CD14-positive monocyte (primary cell): ENCODE measurements at regions not wholly inside any gene's neighbourhood (a gene's known extent, or its start where the extent isn't known, plus 50 kb on each side); places are given as distances from the start of the nearest gene placed in this dataset.

ENCODE experiments used
- DNase-seq, 3 donors: peaks; one replicate each; pipeline ENCODE4 v3.0.0-alpha.2; 2011 to 2022
- H2AFZ ChIP-seq: 2 replicates; pipeline ENCODE4 v1.6.0; 2012; ENCODE audit warnings: mild to moderate bottlenecking, low read depth, low read length, inconsistent platforms; ENCODE audit not compliant: insufficient read depth, poor library complexity, severe bottlenecking
- H3K27ac ChIP-seq, 2 donors: 1 replicate in 1 of 2; 2 replicates in 1 of 2; pipeline ENCODE4 v1.5.1; 2012 to 2013; ENCODE audit warnings: low read length in 2 of 2, control low read depth in 1 of 2, inconsistent platforms in 1 of 2, low read depth in 1 of 2, mild to moderate bottlenecking in 1 of 2
- H3K27me3 ChIP-seq, 2 donors: one replicate each; pipeline versions ENCODE4 v1.6.0 to v1.6.1; 2011 to 2013; ENCODE audit warnings: low read length in 2 of 2; ENCODE audit not compliant: control insufficient read depth in 2 of 2, insufficient read depth in 2 of 2
- H3K36me3 ChIP-seq, 2 donors: replicated peaks in 1 of 2; 1 replicate in 1 of 2; 2 replicates in 1 of 2; pipeline versions ENCODE4 v1.5.1 to v1.6.1; 2012 to 2013; ENCODE audit warnings: low read length in 2 of 2, control low read depth in 1 of 2, inconsistent platforms in 1 of 2, mild to moderate bottlenecking in 1 of 2; ENCODE audit not compliant: insufficient read depth in 2 of 2, control insufficient read depth in 1 of 2
- H3K4me1 ChIP-seq, 2 donors: 1 replicate in 1 of 2; 2 replicates in 1 of 2; pipeline versions ENCODE4 v1.5.1 to v1.6.1; 2012 to 2013; ENCODE audit warnings: low read length in 2 of 2, control low read depth in 1 of 2, inconsistent platforms in 1 of 2, mild to moderate bottlenecking in 1 of 2, moderate library complexity in 1 of 2; ENCODE audit not compliant: insufficient read depth in 2 of 2, control insufficient read depth in 1 of 2
- H3K4me2 ChIP-seq: replicated peaks from 2 replicates; pipeline ENCODE3; 2012; ENCODE audit warnings: low read length, moderate library complexity, mild to moderate bottlenecking; ENCODE audit not compliant: poor library complexity, severe bottlenecking; ENCODE audit errors: extremely low read depth
- H3K4me3 ChIP-seq, 3 experiments: fragments of 200-600 bp in 1 of 3; sonication (generic) in 1 of 3; replicated peaks in 1 of 3; 1 replicate in 2 of 3; 2 replicates in 1 of 3; pipeline ENCODE4 v1.5.1; 2011 to 2013; ENCODE audit warnings: low read length in 3 of 3, mild to moderate bottlenecking in 3 of 3, control low read depth in 2 of 3, low read depth in 2 of 3, inconsistent platforms in 1 of 3, moderate library complexity in 1 of 3
- H3K79me2 ChIP-seq: 2 replicates; pipeline ENCODE4 v1.6.0; 2012; ENCODE audit warnings: mild to moderate bottlenecking, control low read depth, inconsistent platforms, low read length, moderate library complexity; ENCODE audit not compliant: insufficient read depth
- H3K9ac ChIP-seq: 2 replicates; pipeline ENCODE4 v1.6.0; 2017; ENCODE audit warnings: low read length, mild to moderate bottlenecking; ENCODE audit not compliant: insufficient read depth, poor library complexity, severe bottlenecking
- H3K9me3 ChIP-seq, 2 donors: replicated peaks in 1 of 2; 1 replicate in 1 of 2; 2 replicates in 1 of 2; pipeline versions ENCODE4 v1.5.1 to v1.6.1; 2012 to 2013; ENCODE audit warnings: low read length in 2 of 2, control low read depth in 1 of 2; ENCODE audit not compliant: control insufficient read depth in 1 of 2, insufficient read depth in 1 of 2
- H4K20me1 ChIP-seq: 2 replicates; pipeline ENCODE4 v1.6.0; 2012; ENCODE audit warnings: mild to moderate bottlenecking, low read length, control low read depth, moderate library complexity; ENCODE audit not compliant: insufficient read depth
- H3K27ac Mint-ChIP-seq, 7 donors: one replicate each; pipeline ENCODE4 v1.8.0; 2020; ENCODE audit warnings: mild to moderate bottlenecking in 7 of 7, mixed read lengths in 7 of 7, moderate library complexity in 6 of 7, inconsistent platforms in 2 of 7
- H3K27me3 Mint-ChIP-seq, 3 donors: one replicate each; pipeline ENCODE4 v1.8.0; 2021 to 2022; ENCODE audit warnings: low read depth in 3 of 3, mild to moderate bottlenecking in 3 of 3, mixed read lengths in 3 of 3, moderate library complexity in 3 of 3, inconsistent platforms in 1 of 3
- H3K36me3 Mint-ChIP-seq, 2 donors: one replicate each; pipeline ENCODE4 v1.8.0; 2020; ENCODE audit warnings: mixed read lengths in 2 of 2, inconsistent platforms in 1 of 2, mild to moderate bottlenecking in 1 of 2
- H3K4me1 Mint-ChIP-seq: one replicate; pipeline ENCODE4 v1.8.0; 2020; ENCODE audit warnings: mild to moderate bottlenecking, mixed read lengths
- H3K4me3 Mint-ChIP-seq, 2 donors: one replicate each; pipeline ENCODE4 v1.8.0; 2020; ENCODE audit warnings: mild to moderate bottlenecking in 2 of 2, mixed read lengths in 2 of 2, moderate library complexity in 1 of 2
- H3K9me3 Mint-ChIP-seq, 7 donors: one replicate each; pipeline ENCODE4 v1.8.0; 2020 to 2022; ENCODE audit warnings: mixed read lengths in 7 of 7, mild to moderate bottlenecking in 6 of 7, moderate library complexity in 6 of 7, inconsistent platforms in 2 of 7
- CTCF ChIP-seq: fragments of 200-600 bp; IDR thresholded peaks from one replicate; pipeline ENCODE4 v1.8.0; 2022; ENCODE audit warnings: antibody characterized with exemption, mild to moderate bottlenecking
- WGBS: methylation state at CpG from one replicate; pipeline ENCODE4 v1.1.5; 2013; ENCODE audit warnings: missing lambda C conversion rate; ENCODE audit not compliant: insufficient coverage; 5-methylcytosine and 5-hydroxymethylcytosine counted together
- intact Hi-C, 2 donors: fragments of 100-400 bp; cut with micrococcal nuclease; formaldehyde crosslinking; loops; one replicate each; pipeline versions ENCODE4 v1.15.0 to v1.15.1; 2023

GRCh38 chr2:37561615-37562569 is 109.5 kb downstream of the CDC42EP3 start:
- peak overlapping the region in 2 of 7 donors; percentile 34 to 72 for H3K27ac Mint-ChIP-seq
- H3K9me3 Mint-ChIP-seq = peaks cover 0 to 1% (median 0%) of the 10 kb centered on the region in 7 donors
- no peak overlapping the region for H3K9ac ChIP-seq
- H3K4me3 Mint-ChIP-seq = no peak overlapping the region
- H3K4me1 ChIP-seq = peaks cover 52 to 71% of the 10 kb centered on the region in 2 donors
- H3K36me3 ChIP-seq = no peaks in the 10 kb centered on the region
- peaks cover 62% of the 10 kb centered on the region for H3K4me1 Mint-ChIP-seq
- H2AFZ ChIP-seq = no peak overlapping the region
- WGBS = 50% methylated on average over 2 of the region's 5 CpGs
- TF ChIP-seq CTCF = no peak
- peaks cover 3% of the 10 kb centered on the region in 2 donors for H3K36me3 Mint-ChIP-seq
- no peaks in the 10 kb centered on the region for H3K27me3 ChIP-seq
- H3K4me3 ChIP-seq = no peak overlapping the region
- H3K9me3 ChIP-seq = no peaks in the 10 kb centered on the region
- peaks cover 0 to 3% (median 2%) of the 10 kb centered on the region in 3 donors for H3K27me3 Mint-ChIP-seq
- no peaks in the 10 kb centered on the region for H3K79me2 ChIP-seq
- no peak overlapping the region for H3K4me2 ChIP-seq
- H4K20me1 ChIP-seq = no peaks in the 10 kb centered on the region
- intact Hi-C loops = no loop called here
- H3K27ac ChIP-seq = peak overlapping the region in 1 of 2 donors; percentile 37
- peak; percentile 58 to 82 (median 78) for DNase-seq

- H3K36me3 Mint-ChIP-seq = peaks cover 3 to 5% of the 10 kb centered on the region in 2 donors
- H3K27me3 ChIP-seq = no peaks in the 10 kb centered on the region
- no peak overlapping the region for H3K9ac ChIP-seq
- H3K4me3 ChIP-seq = peak overlapping the region in 1 of 3 experiments; percentile 34
- peak overlapping the region in 2 of 7 donors; percentile 64 to 69 for H3K27ac Mint-ChIP-seq
- peak overlapping the region; percentile 59 for H2AFZ ChIP-seq
- peak in 1 of 3 donors; percentile 29 for DNase-seq
- H3K9me3 ChIP-seq = no peaks in the 10 kb centered on the region
- intact Hi-C loops = no loop called here
- peak overlapping the region in 1 of 2 donors; percentile 51 for H3K27ac ChIP-seq
- WGBS = 0% methylated on average over 3 of the region's 6 CpGs
- peaks cover 0 to 3% (median 0%) of the 10 kb centered on the region in 3 donors for H3K27me3 Mint-ChIP-seq
- peak overlapping the region in 1 of 2 donors; percentile 62 for H3K4me3 Mint-ChIP-seq
- peaks cover 38 to 60% of the 10 kb centered on the region in 2 donors for H3K4me1 ChIP-seq
- no peaks in the 10 kb centered on the region for H4K20me1 ChIP-seq
- no peaks in the 10 kb centered on the region for H3K9me3 Mint-ChIP-seq
- TF ChIP-seq CTCF = no peak
- peak overlapping the region; percentile 47 for H3K4me2 ChIP-seq
- peaks cover 50% of the 10 kb centered on the region for H3K4me1 Mint-ChIP-seq
- no peaks in the 10 kb centered on the region for H3K36me3 ChIP-seq
- H3K79me2 ChIP-seq = no peaks in the 10 kb centered on the region
Observed at GRCh38 chr2:37563375-37564015, 107.9 kb downstream of the CDC42EP3 start.
